ENCODE measurements at regions not wholly inside any gene's neighbourhood (a gene's known extent, or its start where the extent isn't known, plus 50 kb on each side); places are given as distances from the start of the nearest gene placed in this dataset.

- TF ChIP-seq CTCF (IDR thresholded peaks at IDR 0.05; ENCODE audit: insufficient read depth, low read length): no peak
- no peak for TF ChIP-seq GABPA (IDR thresholded peaks at IDR 0.05; ENCODE audit: low read depth)
- no peak for TF ChIP-seq POLR2AphosphoS5 (IDR thresholded peaks at IDR 0.05; ENCODE audit: low read depth)
- no peak for TF ChIP-seq REST (IDR thresholded peaks at IDR 0.05; ENCODE audit: insufficient replicate concordance, low read depth)
Observed at GRCh38 chr11:26078231-26078821, 253.6 kb upstream of the ANO3 start.
